Liver (tissue), 7 donors: ENCODE measurements at regions not wholly inside any gene's neighbourhood (a gene's known extent, or its start where the extent isn't known, plus 50 kb on each side); places are given as distances from the start of the nearest gene placed in this dataset.
"Not testable (repeated sequence)": the region's sequence is repeated elsewhere in the genome, so short reads cannot be mapped to it uniquely, and the experiment has no call there.

Source experiments
- DNase-seq: peaks from one replicate; pipeline ENCODE4 v3.0.0-alpha.2; 2017; ENCODE audit warnings: low spot score
- H3K27ac ChIP-seq, 2 donors: one replicate each; pipeline ENCODE4 v1.7.0; 2013; ENCODE audit warnings: inconsistent platforms in 2 of 2, low read length in 2 of 2, control low read depth in 1 of 2, low read depth in 1 of 2, mild to moderate bottlenecking in 1 of 2
- H3K27me3 ChIP-seq, 4 donors: one replicate each; pipeline versions ENCODE4 v1.6.1 to v1.7.0; 2013; ENCODE audit warnings: low read length in 3 of 4, inconsistent platforms in 1 of 4, mild to moderate bottlenecking in 1 of 4, moderate library complexity in 1 of 4; ENCODE audit not compliant: control insufficient read depth in 4 of 4, insufficient read depth in 4 of 4
- H3K36me3 ChIP-seq, 4 donors: one replicate each; pipeline versions ENCODE4 v1.6.1 to v1.7.0; 2013; ENCODE audit warnings: low read length in 3 of 4, mild to moderate bottlenecking in 3 of 4, low read depth in 1 of 4, moderate library complexity in 1 of 4; ENCODE audit not compliant: control insufficient read depth in 4 of 4, insufficient read depth in 3 of 4
- H3K4me1 ChIP-seq, 4 donors: one replicate each; pipeline versions ENCODE4 v1.6.1 to v1.7.0; 2013; ENCODE audit warnings: low read length in 3 of 4, mild to moderate bottlenecking in 3 of 4, moderate library complexity in 1 of 4; ENCODE audit not compliant: control insufficient read depth in 4 of 4, insufficient read depth in 4 of 4
- H3K4me3 ChIP-seq, 3 donors: one replicate each; pipeline versions ENCODE4 v1.6.1 to v1.7.0; 2013; ENCODE audit warnings: low read length in 3 of 3, control low read depth in 1 of 3, low read depth in 1 of 3, mild to moderate bottlenecking in 1 of 3
- H3K9ac ChIP-seq, 2 donors: one replicate each; pipeline ENCODE4 v1.7.0; 2013; ENCODE audit warnings: low read length in 2 of 2, mild to moderate bottlenecking in 2 of 2, moderate library complexity in 2 of 2, control low read depth in 1 of 2, low read depth in 1 of 2
- H3K9me3 ChIP-seq, 4 donors: one replicate each; pipeline versions ENCODE4 v1.6.1 to v1.7.0; 2013; ENCODE audit warnings: low read length in 3 of 4; ENCODE audit not compliant: control insufficient read depth in 4 of 4
- ATF3 ChIP-seq: IDR thresholded peaks from 2 replicates; pipeline ENCODE4 v1.6.1; 2016; ENCODE audit warnings: antibody characterized with exemption
- EGR1 ChIP-seq, 2 donors: IDR thresholded peaks; 2 replicates each; pipeline ENCODE4 v1.6.1; 2016 to 2018; ENCODE audit warnings: antibody characterized with exemption in 2 of 2, low read depth in 2 of 2
- FOXA1 ChIP-seq: IDR thresholded peaks from 2 replicates; pipeline ENCODE4 v1.6.1; 2016; ENCODE audit warnings: antibody characterized with exemption
- FOXA2 ChIP-seq: IDR thresholded peaks from 2 replicates; pipeline ENCODE4 v1.6.1; 2016; ENCODE audit warnings: antibody characterized with exemption
- GABPA ChIP-seq, 2 donors: IDR thresholded peaks in 1 of 2; conservative IDR thresholded peaks in 1 of 2; 2 replicates each; pipeline ENCODE4 v1.6.1; 2016; ENCODE audit warnings: antibody characterized with exemption in 2 of 2, mild to moderate bottlenecking in 1 of 2, moderate library complexity in 1 of 2
- HNF4A ChIP-seq, 2 donors: conservative IDR thresholded peaks; 2 replicates each; pipeline ENCODE4 v1.6.1; 2016; ENCODE audit warnings: antibody characterized with exemption in 2 of 2, mild to moderate bottlenecking in 2 of 2
- HNF4G ChIP-seq: IDR thresholded peaks from 2 replicates; pipeline ENCODE4 v1.6.1; 2016; ENCODE audit warnings: antibody characterized with exemption
- JUND ChIP-seq, 2 donors: IDR thresholded peaks; 2 replicates each; pipeline ENCODE4 v1.6.1; 2016; ENCODE audit warnings: antibody characterized with exemption in 2 of 2
- MAX ChIP-seq: IDR thresholded peaks from 2 replicates; pipeline ENCODE4 v1.6.1; 2016; ENCODE audit warnings: antibody characterized with exemption
- NR2F2 ChIP-seq: IDR thresholded peaks from 2 replicates; pipeline ENCODE4 v1.6.1; 2016; ENCODE audit warnings: antibody characterized with exemption
- RAD21 ChIP-seq, 2 donors: IDR thresholded peaks; 2 replicates each; pipeline ENCODE4 v1.6.1; 2016; ENCODE audit warnings: antibody characterized with exemption in 2 of 2, mild to moderate bottlenecking in 2 of 2
- REST ChIP-seq: IDR thresholded peaks from 2 replicates; pipeline ENCODE4 v1.6.1; 2016; ENCODE audit warnings: antibody characterized with exemption, mild to moderate bottlenecking
- SP1 ChIP-seq: IDR thresholded peaks from 2 replicates; pipeline ENCODE4 v1.6.1; 2018; ENCODE audit warnings: antibody characterized with exemption, mild to moderate bottlenecking
- TAF1 ChIP-seq: conservative IDR thresholded peaks from 2 replicates; pipeline ENCODE4 v1.6.1; 2016; ENCODE audit warnings: antibody characterized with exemption, mild to moderate bottlenecking
- YY1 ChIP-seq: IDR thresholded peaks from 2 replicates; pipeline ENCODE4 v1.6.1; 2016; ENCODE audit warnings: antibody characterized with exemption, mild to moderate bottlenecking
- WGBS: extraction: QIAGEN DNeasy Blood & Tissue Kit; methylation state at CpG from one replicate; pipeline ENCODE4 v1.1.7; 2013; 5-methylcytosine and 5-hydroxymethylcytosine counted together
- TF ChIP-seq, protein P1 (sequence below): IDR thresholded peaks from 2 replicates; pipeline ENCODE4 v1.6.1; 2016; ENCODE audit warnings: antibody characterized with exemption
- donor health status: healthy.
- donor health status: healthy.
- donor health status: healthy.
- donor health status: healthy.

DNA sequence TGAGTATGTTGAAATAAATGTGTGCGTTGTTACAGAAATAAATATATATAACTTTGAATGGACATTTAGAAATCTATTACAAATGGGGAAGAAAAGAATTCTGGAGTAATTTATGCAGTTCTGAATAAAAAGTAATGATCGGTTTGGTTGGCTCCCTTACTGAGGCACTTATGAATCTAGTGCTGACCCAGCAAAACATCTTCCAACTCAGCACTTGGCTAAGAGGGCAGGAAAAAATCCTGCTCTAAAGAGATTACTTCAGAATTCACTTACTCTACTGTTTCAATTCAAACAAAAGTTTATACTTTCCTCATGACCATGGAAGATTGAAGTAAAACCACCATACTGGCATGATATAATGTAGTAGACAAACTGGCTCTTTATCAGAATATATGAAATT is 123.9 kb upstream of the RXFP1 start:
- no peaks in the 10 kb centered on the region for H3K9me3 ChIP-seq
- DNase-seq, result no peak
- H3K27me3 ChIP-seq, result peaks cover 0 to 3% (median 0%) of the 10 kb centered on the region in 4 donors
- no peaks in the 10 kb centered on the region for H3K4me1 ChIP-seq
- no peaks in the 10 kb centered on the region for H3K36me3 ChIP-seq
- no peak overlapping the region for H3K9ac ChIP-seq
- TF ChIP-seq, protein P1, sequence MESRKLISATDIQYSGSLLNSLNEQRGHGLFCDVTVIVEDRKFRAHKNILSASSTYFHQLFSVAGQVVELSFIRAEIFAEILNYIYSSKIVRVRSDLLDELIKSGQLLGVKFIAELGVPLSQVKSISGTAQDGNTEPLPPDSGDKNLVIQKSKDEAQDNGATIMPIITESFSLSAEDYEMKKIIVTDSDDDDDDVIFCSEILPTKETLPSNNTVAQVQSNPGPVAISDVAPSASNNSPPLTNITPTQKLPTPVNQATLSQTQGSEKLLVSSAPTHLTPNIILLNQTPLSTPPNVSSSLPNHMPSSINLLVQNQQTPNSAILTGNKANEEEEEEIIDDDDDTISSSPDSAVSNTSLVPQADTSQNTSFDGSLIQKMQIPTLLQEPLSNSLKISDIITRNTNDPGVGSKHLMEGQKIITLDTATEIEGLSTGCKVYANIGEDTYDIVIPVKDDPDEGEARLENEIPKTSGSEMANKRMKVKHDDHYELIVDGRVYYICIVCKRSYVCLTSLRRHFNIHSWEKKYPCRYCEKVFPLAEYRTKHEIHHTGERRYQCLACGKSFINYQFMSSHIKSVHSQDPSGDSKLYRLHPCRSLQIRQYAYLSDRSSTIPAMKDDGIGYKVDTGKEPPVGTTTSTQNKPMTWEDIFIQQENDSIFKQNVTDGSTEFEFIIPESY, result no peak
- TF ChIP-seq HNF4G (no peak), GABPA (IDR thresholded peaks at IDR 0.05 in 1 of 2, conservative IDR thresholded peaks at IDR 0.05 in 1 of 2) (no peak), EGR1 (IDR thresholded peaks at IDR 0.05; ENCODE audit: low read depth in 2 of 2) (no peak), HNF4A (conservative IDR thresholded peaks at IDR 0.05) (no peak), NR2F2 (no peak), MAX (no peak), REST (no peak), FOXA1 (no peak), YY1 (no peak), SP1 (no peak), RAD21 (IDR thresholded peaks at IDR 0.05) (no peak), FOXA2 (no peak), ATF3 (no peak), TAF1 (no peak), JUND (IDR thresholded peaks at IDR 0.05) (no peak)
- no peak overlapping the region for H3K27ac ChIP-seq
- H3K4me3 ChIP-seq, result no peak overlapping the region
- 85% methylated on average over 2 of the region's 2 CpGs for WGBS

- H3K36me3 ChIP-seq, H3K9me3 ChIP-seq, H3K27ac ChIP-seq, H3K27me3 ChIP-seq, H3K4me3 ChIP-seq, H3K4me1 ChIP-seq, DNase-seq, H3K9ac ChIP-seq: not testable (repeated sequence)
- 93% methylated on average over 29 of the region's 29 CpGs for WGBS
These were observed 113.7 kb upstream of the RXFP1 start for GRCh38 chr4:158407961-158408360.
